Esophagus muscularis mucosa (tissue), 4 donors: ENCODE measurements at regions not wholly inside any gene's neighbourhood (a gene's known extent, or its start where the extent isn't known, plus 50 kb on each side); places are given as distances from the start of the nearest gene placed in this dataset.

ENCODE experiments used
- CTCF ChIP-seq, 3 experiments: fragments of 200-600 bp in 2 of 3; fragments of 450-650 bp in 1 of 3; sonication (generic) in 2 of 3; IDR thresholded peaks; one replicate each; pipeline ENCODE4 v1.5.1; 2017 to 2019; ENCODE audit warnings: antibody characterized with exemption in 3 of 3, mild to moderate bottlenecking in 2 of 3, moderate library complexity in 1 of 3
- EP300 ChIP-seq: sonication (generic); formaldehyde crosslinking; IDR thresholded peaks from one replicate; pipeline ENCODE4 v1.6.1; 2017; ENCODE audit warnings: antibody characterized with exemption
- POLR2A ChIP-seq: fragments of 450-650 bp; IDR thresholded peaks from one replicate; pipeline ENCODE4 v1.6.1; 2017; ENCODE audit warnings: antibody characterized with exemption, moderate library complexity, mild to moderate bottlenecking, low read depth
- POLR2AphosphoS5 ChIP-seq, 2 donors: sonication (generic); formaldehyde crosslinking; IDR thresholded peaks; one replicate each; pipeline ENCODE4 v1.6.1; 2017; ENCODE audit warnings: antibody characterized with exemption in 2 of 2

DNA sequence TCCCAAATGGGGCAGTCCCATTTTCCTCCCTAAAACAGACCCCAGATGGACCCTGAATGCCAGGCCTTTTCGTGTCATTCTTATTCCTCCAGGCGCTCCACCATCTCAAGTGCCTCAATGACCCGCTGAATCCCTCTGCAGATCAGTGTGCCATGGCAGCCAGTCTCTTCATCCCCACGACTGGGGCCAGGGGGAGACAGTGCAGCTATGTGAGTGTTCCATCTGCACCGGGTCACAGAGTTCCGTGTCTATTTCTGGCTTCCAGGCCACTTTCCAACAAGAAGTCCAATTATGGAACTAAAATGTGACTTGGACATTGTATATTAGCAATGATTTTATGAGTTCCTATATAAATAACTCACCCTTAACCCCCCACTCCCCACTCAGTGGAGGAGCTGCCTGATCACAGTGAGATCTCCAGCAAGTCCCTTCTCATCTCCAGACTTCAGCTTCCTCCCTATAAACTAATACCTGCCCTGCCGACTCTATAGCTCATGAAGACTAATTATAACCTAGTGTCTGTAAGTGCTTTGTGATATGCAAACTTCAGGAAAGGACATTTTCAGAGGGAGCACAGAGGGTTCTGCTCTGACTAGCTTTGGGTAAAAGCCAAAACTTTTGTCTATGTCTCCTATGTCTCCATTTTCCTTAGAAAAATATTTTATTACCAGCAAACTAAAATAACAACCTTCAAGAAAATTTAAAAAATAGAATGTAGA is 56.3 kb upstream of the NFASC start:
- peak in 1 of 3 experiments; percentile 16 for TF ChIP-seq CTCF (IDR thresholded peaks at IDR 0.05)
- TF ChIP-seq POLR2AphosphoS5 (IDR thresholded peaks at IDR 0.05), result peak in 1 of 2 donors; percentile 67
- TF ChIP-seq POLR2A, result no peak
- no peak for TF ChIP-seq EP300
